GM19328 (cell line): ENCODE measurements at regions not wholly inside any gene's neighbourhood (a gene's known extent, or its start where the extent isn't known, plus 50 kb on each side); places are given as distances from the start of the nearest gene placed in this dataset.

Experiments
- ATAC-seq: cut with Tn5 transposase; IDR thresholded peaks from one replicate; pipeline ENCODE4 v1.9.1; 2021; ENCODE audit warnings: mild to moderate bottlenecking, moderate library complexity; ENCODE audit not compliant: unreplicated experiment

DNA sequence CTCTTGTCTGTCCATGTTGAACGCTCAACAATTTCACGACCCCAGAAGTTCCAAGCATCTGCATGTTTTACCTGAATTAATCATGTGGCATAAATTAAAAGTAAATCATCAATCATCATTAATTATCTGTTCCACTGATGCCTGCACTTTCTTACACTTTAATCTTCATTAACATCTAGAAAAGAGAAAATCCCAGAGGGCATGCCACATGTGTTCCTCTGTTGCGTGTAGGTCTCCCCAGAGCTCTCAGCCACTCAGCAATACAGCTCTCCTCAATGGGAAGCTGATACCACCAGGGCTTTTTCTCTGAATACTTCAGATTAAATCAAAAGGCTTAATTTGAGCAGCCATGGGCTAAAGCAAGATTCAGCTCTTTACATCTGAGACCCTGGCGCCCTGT is 722.4 kb upstream of the TENM3 start:
- no peak for ATAC-seq

GRCh38 chr4:181523973-181524372 is 719.2 kb upstream of the TENM3 start:
- no peak for ATAC-seq

DNA sequence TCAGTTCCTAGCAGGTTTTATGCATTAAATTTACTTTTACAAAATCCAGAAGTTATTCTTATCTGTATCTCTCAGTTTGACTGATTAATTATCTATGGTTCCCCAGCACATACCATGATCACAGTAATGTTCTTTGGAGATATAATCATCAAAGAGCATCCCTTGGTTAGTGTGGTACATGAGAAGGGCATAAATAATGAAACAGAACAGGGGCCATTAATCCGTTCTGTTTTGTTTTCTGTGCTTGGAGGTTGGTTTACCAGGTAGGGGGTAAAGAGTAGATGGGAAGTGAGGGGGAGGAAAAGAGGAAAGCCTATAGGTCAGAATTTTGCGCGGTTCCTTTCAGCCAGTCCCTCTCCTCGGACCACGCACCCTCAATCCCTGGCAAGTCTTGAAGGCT is 718.7 kb upstream of the TENM3 start:
- ATAC-seq = no peak

DNA sequence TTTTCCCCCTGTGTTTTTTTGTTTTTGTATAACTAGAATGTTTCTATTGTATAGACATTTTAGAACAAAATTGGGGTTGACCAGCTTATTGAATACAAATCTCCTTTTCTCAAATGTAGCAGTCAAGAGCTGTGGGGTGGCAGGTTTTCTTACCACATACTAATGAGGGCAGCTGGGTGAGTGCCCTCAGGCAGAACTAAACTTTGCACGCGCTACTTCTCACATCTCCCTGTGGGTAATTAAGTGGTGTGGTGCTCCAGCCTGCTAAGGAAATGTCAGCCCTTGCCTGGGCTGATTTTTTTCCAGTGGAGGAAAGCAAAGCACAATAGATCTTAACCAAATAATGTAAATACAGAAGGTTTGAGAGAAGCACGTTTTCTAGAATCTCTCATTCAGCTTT is 717.6 kb upstream of the TENM3 start:
- ATAC-seq = no peak

DNA sequence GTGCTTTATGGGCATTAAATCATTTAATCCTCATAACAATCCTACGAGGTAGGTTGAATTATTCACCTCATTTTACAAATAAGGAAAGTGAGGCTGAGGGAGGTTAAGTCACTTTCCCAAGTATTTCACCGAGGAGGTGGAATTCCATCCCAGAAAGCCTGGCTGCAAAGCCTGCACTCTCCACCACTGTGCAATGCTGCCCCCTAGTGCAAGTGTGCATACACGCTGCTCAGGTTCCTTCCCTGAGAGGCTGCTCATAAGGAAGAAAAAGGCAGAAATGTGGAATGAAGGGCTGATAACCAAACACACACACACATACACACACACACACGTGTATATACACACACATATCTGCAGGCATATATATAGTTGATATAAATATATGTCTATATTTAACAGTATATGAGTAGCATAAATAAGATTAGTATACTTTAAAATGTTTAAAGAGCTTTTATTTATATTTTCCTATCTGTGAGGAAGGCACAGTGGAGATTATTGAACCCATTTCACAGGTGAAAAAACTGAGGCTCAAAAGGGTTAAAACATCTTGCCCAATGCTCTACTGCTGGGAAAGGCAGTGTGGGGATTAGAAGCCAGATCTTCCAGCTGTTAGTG is 714.5 kb upstream of the TENM3 start:
- no peak for ATAC-seq

DNA sequence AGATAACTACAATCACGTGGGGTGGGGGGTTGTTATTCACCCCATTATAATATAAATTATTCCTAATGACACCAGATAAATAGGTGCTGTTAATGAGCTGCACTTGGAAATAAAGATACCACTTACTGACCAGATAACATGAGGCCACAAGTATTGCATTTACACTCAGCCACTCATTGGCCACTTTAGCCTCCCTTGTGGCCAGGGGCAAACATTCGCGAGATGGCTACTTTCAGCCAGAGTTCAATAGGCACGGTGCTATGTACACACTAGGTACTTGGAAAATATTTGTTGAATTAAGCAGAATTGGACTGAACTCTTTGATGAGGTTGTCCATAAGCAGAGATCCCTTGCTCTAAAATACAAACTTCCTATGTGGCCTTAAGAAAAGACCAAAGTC is 713.7 kb upstream of the TENM3 start:
- ATAC-seq = no peak

DNA sequence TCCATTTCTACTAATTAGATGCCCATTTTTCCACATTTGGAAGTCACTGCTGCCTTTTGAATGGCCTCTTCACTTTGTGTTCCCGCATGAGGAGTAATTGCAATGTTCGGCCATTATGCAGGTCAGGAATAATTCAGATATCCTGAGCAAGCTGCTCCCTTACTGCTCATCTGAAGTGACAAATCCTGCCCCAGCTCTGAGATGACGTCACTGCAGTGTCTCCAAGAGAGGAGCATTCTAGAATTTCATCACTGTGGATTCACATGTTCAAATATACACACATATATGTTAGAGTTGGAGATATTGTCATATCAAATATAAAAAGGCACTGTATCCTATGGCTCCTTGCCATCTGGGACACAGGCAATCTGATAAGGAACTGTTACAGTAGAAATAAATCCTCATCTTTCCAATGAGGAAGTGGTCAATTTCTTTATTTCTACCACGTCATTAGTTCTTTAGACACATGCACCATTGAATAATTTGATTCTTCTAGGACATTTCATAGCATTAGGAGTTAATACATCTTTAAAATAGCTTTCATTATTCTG is 706.9 kb upstream of the TENM3 start:
- no peak for ATAC-seq

GRCh38 chr4:181536811-181537434 is 706.3 kb upstream of the TENM3 start:
- ATAC-seq = no peak

GRCh38 chr4:181538431-181538830 is 704.8 kb upstream of the TENM3 start:
- no peak for ATAC-seq

- no peak for ATAC-seq
Measured at GRCh38 chr4:181541396-181541795, 701.8 kb upstream of the TENM3 start.

DNA sequence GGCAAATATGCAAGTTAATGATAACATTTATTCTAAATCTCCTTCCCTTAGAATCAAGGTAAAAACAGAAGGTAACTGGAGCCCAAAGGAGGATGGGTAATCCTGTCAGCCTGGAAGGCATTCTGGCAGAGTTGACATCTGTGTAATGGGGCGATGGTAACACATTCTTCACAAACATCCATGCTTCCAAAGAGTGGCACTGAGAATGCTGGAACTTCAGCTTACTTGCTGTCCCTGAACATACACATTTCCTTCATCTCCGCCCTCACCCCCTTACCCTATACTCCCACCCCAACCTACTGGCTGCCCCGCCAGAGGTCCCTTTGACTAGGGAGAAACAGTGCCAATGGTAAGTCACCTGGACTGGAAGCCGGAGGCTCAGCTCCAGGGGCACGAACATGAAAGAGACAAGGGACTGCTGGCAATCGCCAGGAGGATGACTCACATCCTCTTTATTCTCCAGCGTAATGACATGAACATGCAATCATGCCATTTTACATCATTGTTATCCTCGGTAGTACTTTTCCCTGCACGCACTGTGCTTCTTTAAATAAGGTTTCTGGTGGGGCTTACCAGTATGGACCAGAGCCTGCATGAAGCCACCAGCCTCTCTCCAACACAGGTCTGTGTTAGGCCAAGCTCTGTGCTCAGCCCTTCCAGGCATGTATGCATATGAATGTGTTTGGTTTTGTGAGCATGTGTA is 694.2 kb upstream of the TENM3 start:
- no peak for ATAC-seq

DNA sequence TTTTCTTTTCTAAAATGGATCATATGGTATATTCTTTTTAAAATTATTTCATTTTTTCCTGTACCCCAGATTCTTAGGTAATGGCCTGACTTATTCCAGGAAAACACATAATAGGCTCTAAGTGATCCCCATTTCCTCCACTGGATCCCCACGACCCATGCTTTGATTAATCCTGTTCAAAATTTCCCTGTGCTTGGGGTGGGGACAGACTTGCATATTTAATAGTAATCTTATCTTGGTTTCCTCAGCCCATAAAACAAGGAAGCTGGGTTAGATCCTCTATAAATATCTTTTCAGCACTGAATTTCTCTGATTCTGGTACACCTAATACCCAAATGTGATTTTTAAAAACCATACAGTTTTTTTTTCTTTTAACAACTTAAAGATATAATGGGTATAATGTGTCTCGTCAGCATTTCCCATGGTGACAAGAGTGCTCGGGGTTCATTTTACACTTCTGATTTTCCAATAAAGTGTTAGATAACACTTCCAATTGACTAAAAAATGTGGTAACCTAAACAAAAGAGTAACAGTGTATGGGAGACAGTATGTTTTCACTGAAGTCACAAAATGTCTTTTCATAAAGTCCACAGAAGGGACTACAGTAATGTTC is 693.5 kb upstream of the TENM3 start:
- ATAC-seq = no peak

- no peak for ATAC-seq
Measured at GRCh38 chr4:181550381-181550780, 692.8 kb upstream of the TENM3 start.

- no peak for ATAC-seq
Measured at GRCh38 chr4:181559637-181560036, 683.6 kb upstream of the TENM3 start.

DNA sequence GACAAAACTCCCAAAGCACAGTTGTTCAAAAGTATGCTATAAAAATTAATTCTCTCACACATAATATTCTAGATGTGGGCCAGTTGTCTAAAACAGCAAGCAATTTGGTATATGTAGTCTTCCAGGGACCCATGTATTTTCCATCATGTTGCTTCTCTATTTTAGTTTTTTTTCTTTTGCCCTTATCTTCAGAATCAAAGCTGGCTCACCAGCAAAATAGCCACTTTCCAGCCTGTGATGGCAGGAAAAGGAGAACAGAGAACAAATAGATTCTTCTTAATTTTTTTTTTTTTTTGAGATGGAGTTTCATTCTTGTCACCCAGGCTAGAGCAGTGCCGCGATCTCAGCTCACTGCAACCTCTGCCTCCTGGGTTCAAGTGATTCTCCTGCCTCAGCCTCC is 680.8 kb upstream of the TENM3 start:
- ATAC-seq = no peak

DNA sequence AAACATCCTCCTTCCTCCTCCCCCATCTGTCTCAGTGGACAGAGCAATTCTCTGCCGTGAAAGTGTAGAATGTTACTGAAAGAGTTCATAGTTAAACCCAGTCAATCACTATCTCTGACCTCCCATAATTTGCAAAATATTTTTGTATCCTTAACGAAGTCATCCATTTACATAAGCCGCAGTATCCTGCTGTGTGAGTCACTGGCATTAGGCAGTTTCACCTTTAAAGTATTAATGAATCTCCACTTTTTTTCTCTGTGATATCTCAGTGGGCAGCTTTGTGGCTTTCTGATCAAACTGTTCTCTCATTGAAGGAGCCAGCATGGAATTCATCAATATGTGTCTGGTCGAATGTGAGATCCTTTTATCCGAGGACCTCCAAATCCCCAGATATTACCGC is 678.6 kb upstream of the TENM3 start:
- no peak for ATAC-seq

GRCh38 chr4:181566490-181566889 is 676.7 kb upstream of the TENM3 start:
- ATAC-seq = no peak

DNA sequence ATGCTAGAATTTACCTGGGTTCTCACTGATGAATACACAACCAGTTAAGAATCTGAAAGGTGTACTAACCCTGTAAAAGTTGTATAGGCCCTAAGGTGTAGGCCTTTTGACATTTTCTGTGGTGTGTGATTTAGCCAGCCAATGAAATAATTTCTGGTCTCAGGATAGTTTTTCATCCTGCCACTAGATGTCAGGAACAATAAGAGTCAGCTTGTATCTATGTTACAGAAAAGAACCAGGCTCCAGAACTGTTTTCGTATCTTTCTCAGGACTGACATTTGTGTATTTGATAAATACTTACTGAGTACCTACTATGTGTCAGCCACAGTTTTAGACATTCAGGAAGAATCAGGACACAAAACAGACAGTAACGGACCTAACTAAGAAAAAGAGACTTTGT is 673.6 kb upstream of the TENM3 start:
- ATAC-seq = no peak

GRCh38 chr4:181578911-181579310 is 664.3 kb upstream of the TENM3 start:
- ATAC-seq = no peak

GRCh38 chr4:181579486-181579885 is 663.7 kb upstream of the TENM3 start:
- ATAC-seq = no peak

- ATAC-seq = no peak
Measured at GRCh38 chr4:181581983-181582382, 661.2 kb upstream of the TENM3 start.

DNA sequence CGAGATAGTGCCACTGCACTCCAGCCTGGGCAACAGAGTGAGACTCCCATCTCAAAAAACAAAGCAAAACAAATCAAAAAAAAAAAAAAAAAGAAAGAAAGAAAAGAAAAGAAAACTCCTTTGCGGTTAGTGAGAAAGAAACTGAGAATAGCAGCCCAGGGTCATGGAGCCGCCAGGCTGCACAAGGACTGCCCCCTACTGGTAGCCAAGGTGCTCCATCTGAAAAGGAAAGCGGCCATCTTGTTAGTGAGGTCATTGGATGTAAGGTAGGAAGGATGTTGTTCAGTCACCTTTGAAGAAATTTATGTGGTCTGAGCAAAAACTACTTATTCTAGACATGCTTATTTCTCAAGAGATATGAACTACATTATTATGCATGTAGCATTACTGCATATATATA is 660.6 kb upstream of the TENM3 start:
- ATAC-seq = no peak
